ENCODE measurements at regions not wholly inside any gene's neighbourhood (a gene's known extent, or its start where the extent isn't known, plus 50 kb on each side); places are given as distances from the start of the nearest gene placed in this dataset.

DNA sequence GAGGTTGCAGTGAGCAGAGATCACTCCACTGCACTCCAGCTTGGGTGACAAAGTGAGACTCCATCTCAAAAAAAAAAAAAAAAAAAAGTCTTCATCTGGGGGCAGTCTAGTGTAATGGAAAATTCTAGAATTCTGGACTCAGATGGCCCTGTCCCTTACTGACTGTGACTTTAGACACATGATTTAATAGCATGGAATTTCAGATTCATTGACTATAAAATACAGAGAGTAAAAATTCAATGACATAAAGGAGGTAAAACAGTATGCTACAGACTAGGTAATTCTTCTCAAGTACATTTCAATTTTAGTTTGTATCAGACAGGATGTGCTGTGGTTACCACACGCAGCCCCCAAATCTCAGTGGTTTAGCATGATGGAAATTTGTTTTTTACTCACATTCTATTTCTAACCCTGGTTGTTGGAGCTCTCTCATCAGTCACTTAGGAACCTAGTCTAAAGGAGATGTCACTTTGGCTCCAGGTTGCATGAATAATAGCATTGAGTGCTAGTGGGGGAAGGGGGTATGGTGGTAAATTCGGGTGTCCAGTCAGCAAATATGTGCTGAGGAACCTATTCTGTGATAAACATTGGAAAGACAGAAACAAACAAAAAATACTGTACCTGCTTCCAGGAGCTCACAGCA is 444.0 kb downstream of the XYLT1 start:
- Histone ChIP-seq H3K9me3 (ENCODE audit: insufficient read depth in 2 of 2, low read depth in 1 of 2, low read length in 1 of 2) (peaks cover 0 to 7% of the 10 kb centered on the region in 2 experiments; a peak in 1 of 4 replicates), H2BK12ac (ENCODE audit: low read depth, low read length) (no peak overlapping the region), H4K91ac (replicated peaks; ENCODE audit: insufficient read length, low read length) (no peak overlapping the region), H2BK120ac (replicated peaks; ENCODE audit: low read depth, low read length) (no peak overlapping the region), H4K5ac (ENCODE audit: insufficient read length, low read depth, low read length) (no peak overlapping the region), H3K27ac (ENCODE audit: low read depth, low read length) (no peak overlapping the region), H3K4ac (replicated peaks; ENCODE audit: insufficient read length, low read depth, low read length) (no peak overlapping the region), H2BK20ac (ENCODE audit: low read length) (no peak overlapping the region), H2BK15ac (ENCODE audit: low read length) (no peak overlapping the region), H3K36me3 (ENCODE audit: control insufficient read depth in 2 of 4, insufficient read depth in 4 of 4, low read length in 3 of 4) (no peaks in the 10 kb centered on the region), H3K56ac (replicated peaks; ENCODE audit: insufficient read length, low read depth, low read length) (no peak overlapping the region), H3K23ac (ENCODE audit: insufficient read length) (no peak overlapping the region), H3K4me2 (ENCODE audit: insufficient read depth in 1 of 2, low read depth in 2 of 2, low read length in 2 of 2) (no peak overlapping the region), H2BK5ac (ENCODE audit: low read depth, low read length) (no peak overlapping the region), H4K20me1 (replicated peaks in 1 of 2; ENCODE audit: control insufficient read depth in 1 of 2, insufficient read depth in 2 of 2, low read length in 2 of 2) (no peaks in the 10 kb centered on the region), H2AFZ (ENCODE audit: low read length) (no peak overlapping the region), H3K23me2 (ENCODE audit: low read depth, low read length) (no peaks in the 10 kb centered on the region), H3K4me1 (replicated peaks in 1 of 4; ENCODE audit: control insufficient read depth in 3 of 4, insufficient read depth in 4 of 4, low read length in 3 of 4) (peaks cover 0 to 6% (median 0%) of the 10 kb centered on the region in 4 experiments; a peak in 1 of 7 replicates), H3K4me3 (ENCODE audit: extremely low read depth in 1 of 4, insufficient read depth in 2 of 4, low read depth in 3 of 4, low read length in 4 of 4) (no peak overlapping the region), H3K18ac (ENCODE audit: extremely low read depth, low read length) (no peak overlapping the region), H3K27me3 (replicated peaks in 1 of 4; ENCODE audit: control insufficient read depth in 3 of 4, extremely low read depth in 1 of 4, insufficient read depth in 3 of 4, low read length in 3 of 4) (no peaks in the 10 kb centered on the region), H4K8ac (ENCODE audit: extremely low read depth, insufficient read depth, low read length) (no peak overlapping the region), H2AK5ac (ENCODE audit: low read depth, low read length) (no peak overlapping the region), H3K9ac (replicated peaks in 1 of 4; ENCODE audit: extremely low read depth in 1 of 4, low read depth in 3 of 4, low read length in 3 of 4) (no peak overlapping the region), H3K79me1 (ENCODE audit: low read depth, low read length) (no peaks in the 10 kb centered on the region), H3K14ac (ENCODE audit: insufficient read length) (no peak overlapping the region), H3K79me2 (ENCODE audit: control insufficient read depth in 1 of 2, insufficient read depth in 2 of 2, low read length in 2 of 2) (no peaks in the 10 kb centered on the region)
- DNase-seq (ENCODE audit: low read depth in 1 of 2, low spot score in 2 of 2) (no peak), FAIRE-seq (no peak)
- CTCF ChIA-PET (ENCODE audit: partially characterized antibody) = interaction anchor here (1.7 kb wide), 1 partner anchor 165 kb away, joined by 6 read pairs; no protein-coding TSS in a partner anchor
- POLR2A ChIA-PET (ENCODE audit: partially characterized antibody) = no interaction called here
- WGBS, 2 experiments (ENCODE audit: extremely low coverage in 1 of 2, insufficient coverage in 1 of 2, insufficient read length in 1 of 2, insufficient replicate concordance in 2 of 2, low coverage in 1 of 2, low lambda C conversion rate in 2 of 2, missing lambda C conversion rate in 1 of 2) = 90% methylated on average over 2 of the region's 2 CpGs; no CpG with 5 or more reads in 1 of the 2 experiments
- TF ChIP-seq BRCA1 (IDR thresholded peaks at IDR 0.05; ENCODE audit: low read depth, low read length) = no peak
- no peak for TF ChIP-seq YY1 (IDR thresholded peaks at IDR 0.05; ENCODE audit: low read depth, low read length)
- no peak for TF ChIP-seq PHF8 (conservative IDR thresholded peaks at IDR 0.05; ENCODE audit: low read depth, low read length)
- TF ChIP-seq CEBPB (IDR thresholded peaks at IDR 0.05; ENCODE audit: low read depth, low read length) = no peak
- no peak for TF ChIP-seq CHD2 (IDR thresholded peaks at IDR 0.05; ENCODE audit: low read length)
- TF ChIP-seq ZNF274 (IDR thresholded peaks at IDR 0.05; ENCODE audit: borderline replicate concordance, extremely low read depth, low read length) = no peak
- TF ChIP-seq TEAD4 (IDR thresholded peaks at IDR 0.05; ENCODE audit: low read depth, low read length) = no peak
- TF ChIP-seq CTCF (IDR thresholded peaks at IDR 0.05; ENCODE audit: control extremely low read depth in 1 of 3, insufficient read depth in 1 of 3, low read depth in 1 of 3, low read length in 3 of 3) = no peak
- TF ChIP-seq TCF12 (IDR thresholded peaks at IDR 0.05; ENCODE audit: low read depth, low read length) = no peak
- TF ChIP-seq HDAC2 (IDR thresholded peaks at IDR 0.05; ENCODE audit: borderline replicate concordance in 1 of 2, low read depth in 2 of 2, low read length in 2 of 2) = no peak

Data from H1 (cell line).